ENCODE measurements at regions not wholly inside any gene's neighbourhood (a gene's known extent, or its start where the extent isn't known, plus 50 kb on each side); places are given as distances from the start of the nearest gene placed in this dataset.

GRCh38 chr2:479490-480176, 191.7 kb upstream of the ALKAL2 start:
- DNase-seq = no peak

- DNase-seq = no peak
Observed at GRCh38 chr2:479031-479430, 191.1 kb upstream of the ALKAL2 start.

- no peak for DNase-seq
Observed at GRCh38 chr2:471560-471959, 183.7 kb upstream of the ALKAL2 start.

- no peak for DNase-seq
Observed at GRCh38 chr2:469514-469913, 181.6 kb upstream of the ALKAL2 start.

- DNase-seq = no peak
Observed at GRCh38 chr2:468648-469336, 180.9 kb upstream of the ALKAL2 start.

- DNase-seq = no peak
Observed at GRCh38 chr2:467892-468647, 180.2 kb upstream of the ALKAL2 start.

- DNase-seq = no peak
Observed at GRCh38 chr2:467543-467891, 179.6 kb upstream of the ALKAL2 start.

- DNase-seq = no peak
Observed at GRCh38 chr2:467101-467500, 179.2 kb upstream of the ALKAL2 start.

GRCh38 chr2:464562-465309, 176.8 kb upstream of the ALKAL2 start:
- peak in 1 of 2 donors; percentile 42 for DNase-seq

- DNase-seq = peak; percentile 73 to 79
Observed at GRCh38 chr2:460861-461260, 173.0 kb upstream of the ALKAL2 start.

- no peak for DNase-seq
Observed at GRCh38 chr2:459931-460330, 172.0 kb upstream of the ALKAL2 start.

- no peak for DNase-seq
Observed at GRCh38 chr2:458425-458815, 170.5 kb upstream of the ALKAL2 start.

GRCh38 chr2:457792-458424, 170.0 kb upstream of the ALKAL2 start:
- DNase-seq = no peak

GRCh38 chr2:457262-457661, 169.4 kb upstream of the ALKAL2 start:
- DNase-seq = no peak

GRCh38 chr2:455913-456312, 168.0 kb upstream of the ALKAL2 start:
- DNase-seq = no peak

- DNase-seq = no peak
Observed at GRCh38 chr2:455015-455705, 167.3 kb upstream of the ALKAL2 start.

GRCh38 chr2:453132-453531, 165.2 kb upstream of the ALKAL2 start:
- DNase-seq = no peak

GRCh38 chr2:451495-451894, 163.6 kb upstream of the ALKAL2 start:
- DNase-seq = no peak

- no peak for DNase-seq
Observed at GRCh38 chr2:449246-450067, 161.6 kb upstream of the ALKAL2 start.

GRCh38 chr2:447902-448665, 160.2 kb upstream of the ALKAL2 start:
- no peak for DNase-seq
